ENCODE measurements at regions not wholly inside any gene's neighbourhood (a gene's known extent, or its start where the extent isn't known, plus 50 kb on each side); places are given as distances from the start of the nearest gene placed in this dataset.

GRCh38 chr6:169082817-169083507 is 170.7 kb downstream of the THBS2 start:
- H3K27me3 ChIP-seq (replicated peaks; ENCODE audit: insufficient read depth, low read length): no peaks in the 10 kb centered on the region
- H3F3A ChIP-seq (ENCODE audit: insufficient read depth, low read length): no peaks in the 10 kb centered on the region
- no peaks in the 10 kb centered on the region for H3K4me1 ChIP-seq (ENCODE audit: low read length)
- no peak overlapping the region for H3K4me2 ChIP-seq (ENCODE audit: low read depth, low read length)
- no peaks in the 10 kb centered on the region for H3K36me3 ChIP-seq (replicated peaks; ENCODE audit: insufficient read depth, low read length)
- no peak overlapping the region for H3K9ac ChIP-seq (ENCODE audit: low read length)
- no peaks in the 10 kb centered on the region for H3K79me2 ChIP-seq (ENCODE audit: low read length)
- H4K20me1 ChIP-seq (ENCODE audit: insufficient read depth, low read length): no peaks in the 10 kb centered on the region
- no peak overlapping the region for H3K27ac ChIP-seq (ENCODE audit: low read length)
- no peaks in the 10 kb centered on the region for H3K9me3 ChIP-seq (replicated peaks; ENCODE audit: insufficient read depth, low read length)
- no peak for DNase-seq
- no peaks in the 10 kb centered on the region for H3K9me2 ChIP-seq (replicated peaks; ENCODE audit: insufficient read depth, low read length)
- no peak overlapping the region for H2AFZ ChIP-seq (ENCODE audit: low read length)
- TF ChIP-seq EZH2 (optimal IDR thresholded peaks at IDR 0.05; ENCODE audit: low read depth, low read length) (no peak), EZH2phosphoT487 (IDR thresholded peaks at IDR 0.05; ENCODE audit: low read length) (no peak), CTCF (IDR thresholded peaks at IDR 0.05; ENCODE audit: low read length) (no peak)
- no peak overlapping the region for H3K4me3 ChIP-seq (ENCODE audit: low read length)

- H2AFZ ChIP-seq (ENCODE audit: low read length): no peak overlapping the region
- H3K4me3 ChIP-seq (ENCODE audit: low read length): no peak overlapping the region
- no peak overlapping the region for H3K27ac ChIP-seq (ENCODE audit: low read length)
- no peaks in the 10 kb centered on the region for H3K4me1 ChIP-seq (ENCODE audit: low read length)
- no peak for DNase-seq
- H3K4me2 ChIP-seq (ENCODE audit: low read depth, low read length): no peak overlapping the region
- H3K27me3 ChIP-seq (replicated peaks; ENCODE audit: insufficient read depth, low read length): no peaks in the 10 kb centered on the region
- no peak for TF ChIP-seq CTCF (IDR thresholded peaks at IDR 0.05; ENCODE audit: low read length)
- TF ChIP-seq EZH2phosphoT487 (IDR thresholded peaks at IDR 0.05; ENCODE audit: low read length): no peak
- TF ChIP-seq EZH2 (optimal IDR thresholded peaks at IDR 0.05; ENCODE audit: low read depth, low read length): no peak
- H3K9ac ChIP-seq (ENCODE audit: low read length): no peak overlapping the region
- H3F3A ChIP-seq (ENCODE audit: insufficient read depth, low read length): no peaks in the 10 kb centered on the region
- no peaks in the 10 kb centered on the region for H3K36me3 ChIP-seq (replicated peaks; ENCODE audit: insufficient read depth, low read length)
- H3K79me2 ChIP-seq (ENCODE audit: low read length): no peaks in the 10 kb centered on the region
- H3K9me3 ChIP-seq (replicated peaks; ENCODE audit: insufficient read depth, low read length): no peaks in the 10 kb centered on the region
- no peaks in the 10 kb centered on the region for H3K9me2 ChIP-seq (replicated peaks; ENCODE audit: insufficient read depth, low read length)
- H4K20me1 ChIP-seq (ENCODE audit: insufficient read depth, low read length): no peaks in the 10 kb centered on the region
Observed at GRCh38 chr6:169082093-169082492, 171.6 kb downstream of the THBS2 start.

GRCh38 chr6:169081248-169081647 is 172.4 kb downstream of the THBS2 start:
- no peak overlapping the region for H2AFZ ChIP-seq (ENCODE audit: low read length)
- no peak overlapping the region for H3K9ac ChIP-seq (ENCODE audit: low read length)
- no peaks in the 10 kb centered on the region for H4K20me1 ChIP-seq (ENCODE audit: insufficient read depth, low read length)
- H3K4me3 ChIP-seq (ENCODE audit: low read length): no peak overlapping the region
- H3K4me2 ChIP-seq (ENCODE audit: low read depth, low read length): no peak overlapping the region
- no peak overlapping the region for H3K27ac ChIP-seq (ENCODE audit: low read length)
- no peaks in the 10 kb centered on the region for H3K27me3 ChIP-seq (replicated peaks; ENCODE audit: insufficient read depth, low read length)
- DNase-seq: no peak
- no peaks in the 10 kb centered on the region for H3K9me3 ChIP-seq (replicated peaks; ENCODE audit: insufficient read depth, low read length)
- no peaks in the 10 kb centered on the region for H3F3A ChIP-seq (ENCODE audit: insufficient read depth, low read length)
- H3K4me1 ChIP-seq (ENCODE audit: low read length): no peaks in the 10 kb centered on the region
- no peak for TF ChIP-seq EZH2phosphoT487 (IDR thresholded peaks at IDR 0.05; ENCODE audit: low read length)
- TF ChIP-seq CTCF (IDR thresholded peaks at IDR 0.05; ENCODE audit: low read length): no peak
- TF ChIP-seq EZH2 (optimal IDR thresholded peaks at IDR 0.05; ENCODE audit: low read depth, low read length): no peak
- H3K79me2 ChIP-seq (ENCODE audit: low read length): no peaks in the 10 kb centered on the region
- no peaks in the 10 kb centered on the region for H3K9me2 ChIP-seq (replicated peaks; ENCODE audit: insufficient read depth, low read length)
- no peaks in the 10 kb centered on the region for H3K36me3 ChIP-seq (replicated peaks; ENCODE audit: insufficient read depth, low read length)
